GM12864 (cell line): ENCODE measurements at regions not wholly inside any gene's neighbourhood (a gene's known extent, or its start where the extent isn't known, plus 50 kb on each side); places are given as distances from the start of the nearest gene placed in this dataset.

Source experiments
- DNase-seq: peaks from one replicate; pipeline ENCODE4 v3.0.0-alpha.2; 2011; ENCODE audit warnings: low read depth
- H3K4me3 ChIP-seq: 2 replicates; pipeline ENCODE4 v1.5.1; 2011; ENCODE audit warnings: mild to moderate bottlenecking, low read depth, low read length, control low read depth
- CTCF ChIP-seq: IDR thresholded peaks from 2 replicates; pipeline ENCODE4 v1.5.1; 2011; ENCODE audit warnings: low read depth, mild to moderate bottlenecking, moderate library complexity, low read length, control low read depth, inconsistent platforms; ENCODE audit errors: missing control alignments

DNA sequence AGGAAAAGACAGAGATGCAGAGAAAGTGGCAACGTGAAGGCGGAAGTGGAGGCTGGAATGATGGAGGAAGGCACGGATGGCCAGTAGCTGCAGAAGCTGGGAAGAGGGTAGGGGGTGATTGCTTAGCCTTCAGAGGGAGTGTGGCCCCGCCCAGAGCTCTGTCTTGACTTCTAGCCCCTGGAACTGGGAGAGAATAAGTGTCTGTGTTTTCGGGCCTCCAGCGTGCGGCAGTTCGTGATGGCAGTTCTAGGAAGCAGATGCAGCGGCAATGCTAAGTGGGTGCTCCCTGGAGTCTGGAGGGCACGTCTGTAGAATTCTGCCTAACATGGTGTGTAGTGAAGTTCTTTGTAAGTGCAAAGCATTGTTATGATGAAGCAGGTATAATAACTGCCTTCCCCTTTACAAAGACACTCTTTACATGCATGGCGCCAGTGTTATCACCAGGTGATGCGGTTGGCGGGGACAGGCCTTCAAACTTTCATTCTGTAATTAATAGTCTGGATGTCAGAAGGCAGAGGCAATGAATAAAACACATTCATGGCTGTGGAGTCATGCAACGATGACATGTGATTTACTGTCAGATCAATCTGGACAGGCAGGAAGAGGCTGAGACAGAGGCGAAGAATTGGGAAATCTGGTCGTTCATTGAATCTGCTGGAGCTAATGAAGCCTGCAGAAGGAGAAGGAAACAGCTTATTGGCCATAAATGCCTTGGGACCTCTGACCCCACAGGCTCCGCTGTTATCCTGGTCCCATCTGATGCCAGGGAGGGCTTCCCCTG, 228.6 kb downstream of the GLRX3 start:
- TF ChIP-seq CTCF: no peak
- DNase-seq: no peak
- no peak overlapping the region for H3K4me3 ChIP-seq

DNA sequence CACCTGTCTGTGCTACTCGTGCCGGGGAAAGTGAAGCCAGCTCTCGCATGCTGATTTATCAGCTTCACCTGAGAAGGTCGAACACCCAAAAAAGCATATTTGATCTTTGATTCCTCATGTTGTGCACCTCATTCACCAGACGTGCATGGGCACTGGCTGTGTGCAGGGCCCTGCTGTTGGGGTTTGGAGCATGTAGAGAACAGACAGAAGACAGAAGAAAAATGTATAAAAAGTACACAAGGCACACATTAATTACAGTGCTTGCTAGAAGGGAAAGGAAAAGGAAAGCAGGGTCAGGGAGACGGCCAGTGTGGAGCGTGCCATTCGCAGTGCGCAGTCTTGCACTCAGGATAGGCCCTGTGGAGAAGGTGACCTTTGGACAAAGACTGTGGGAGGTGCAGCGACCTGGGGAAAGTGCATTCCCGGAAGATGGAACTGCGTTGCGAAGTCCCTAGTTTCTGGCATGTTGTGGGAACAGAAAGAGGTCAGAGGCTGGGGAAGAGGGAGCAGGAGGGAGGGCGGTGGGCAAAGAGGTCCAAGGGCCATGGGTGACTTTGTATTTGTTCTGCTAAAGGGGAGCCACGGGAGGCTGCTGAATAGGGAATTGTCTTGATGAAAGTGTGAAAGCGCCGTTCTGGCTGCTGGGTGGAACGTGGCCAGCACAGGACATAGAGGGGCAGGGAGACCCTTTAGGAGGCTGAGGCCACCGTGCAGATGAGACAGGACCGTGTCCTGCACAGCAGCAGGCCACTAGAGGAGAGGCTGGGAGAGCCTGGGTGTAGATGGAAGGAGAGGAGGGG, 232.8 kb downstream of the GLRX3 start:
- DNase-seq: no peak
- no peak for TF ChIP-seq CTCF
- H3K4me3 ChIP-seq: no peak overlapping the region

GRCh38 chr10:130369645-130370381, 233.6 kb downstream of the GLRX3 start:
- DNase-seq: no peak
- no peak for TF ChIP-seq CTCF
- no peak overlapping the region for H3K4me3 ChIP-seq

DNA sequence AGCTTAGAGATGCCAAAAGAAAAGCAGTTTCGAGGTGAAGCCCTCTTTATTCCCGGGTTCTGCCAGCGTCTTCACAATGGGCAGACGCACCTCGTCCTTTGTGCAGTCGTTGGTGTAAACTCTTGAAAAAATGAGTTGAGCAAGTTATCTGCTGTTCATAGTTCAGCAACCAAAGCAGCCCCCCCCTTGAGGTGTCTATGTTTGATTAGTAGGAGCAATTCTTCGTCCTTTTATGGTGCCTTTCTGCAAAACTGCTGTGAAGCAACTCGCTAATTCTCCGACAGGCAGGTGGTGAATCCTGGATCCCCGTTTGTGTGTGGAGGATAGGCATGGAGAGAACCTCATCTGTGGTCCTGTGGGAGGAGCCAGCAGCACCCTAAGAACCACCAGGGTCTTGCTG, 234.5 kb downstream of the GLRX3 start:
- no peak overlapping the region for H3K4me3 ChIP-seq
- DNase-seq: no peak
- no peak for TF ChIP-seq CTCF

- no peak for DNase-seq
- no peak for TF ChIP-seq CTCF
- no peak overlapping the region for H3K4me3 ChIP-seq
These were observed 235.0 kb downstream of the GLRX3 start for GRCh38 chr10:130371156-130371555.

DNA sequence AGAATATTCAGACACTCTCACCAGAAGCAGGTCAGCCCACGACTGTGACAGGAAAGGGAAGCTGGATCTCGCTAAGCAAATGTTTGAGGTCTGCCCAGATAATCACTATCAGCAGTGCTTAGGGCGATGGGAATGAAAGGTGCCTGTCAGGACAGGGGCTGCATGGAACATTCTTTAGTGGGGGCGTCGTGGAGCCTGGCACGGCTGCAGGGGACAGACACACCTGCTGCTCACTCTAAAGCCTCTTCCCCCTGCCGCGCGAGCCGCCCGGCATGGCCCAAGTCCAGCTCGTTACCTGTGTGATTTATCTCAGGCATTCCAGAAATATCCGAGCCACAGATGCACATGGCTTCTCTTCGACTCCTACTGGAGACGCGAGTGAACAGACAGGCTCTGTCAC, 235.5 kb downstream of the GLRX3 start:
- TF ChIP-seq CTCF: no peak
- no peak for DNase-seq
- no peak overlapping the region for H3K4me3 ChIP-seq
